WTC11 (cell line): ENCODE measurements at regions not wholly inside any gene's neighbourhood (a gene's known extent, or its start where the extent isn't known, plus 50 kb on each side); places are given as distances from the start of the nearest gene placed in this dataset.

Experiments
- ATAC-seq: fragments of 200-7000 bp; cut with Tn5 transposase; 2 replicates; pipeline ENCODE4 v1.10.0; 2021; ENCODE audit warnings: mild to moderate bottlenecking, moderate library complexity
- CTCF ChIA-PET: fragments of 300-600 bp; sonication (Branson Sonifier 250); formaldehyde crosslinking; loops from one replicate; lab custom pipeline; 2021; ENCODE audit warnings: antibody characterized with exemption; lab: Charles Lee
- POLR2A ChIA-PET: fragments of 350-600 bp; sonication (Branson Sonifier 250); formaldehyde crosslinking; loops from one replicate; lab custom pipeline; 2021; ENCODE audit warnings: antibody characterized with exemption; lab: Charles Lee
- DNase-seq: peaks from one replicate; pipeline ENCODE4 v3.0.0; 2021; ENCODE audit warnings: low spot score
- H3K27ac Mint-ChIP-seq: 2 replicates; pipeline ENCODE4 v1.8.0; 2021; ENCODE audit warnings: mixed read lengths
- H3K27me3 Mint-ChIP-seq: 2 replicates; pipeline ENCODE4 v1.8.0; 2021; ENCODE audit warnings: low read depth, mild to moderate bottlenecking, moderate library complexity, mixed read lengths
- H3K36me3 Mint-ChIP-seq: 2 replicates; pipeline ENCODE4 v1.8.0; 2021; ENCODE audit warnings: mixed read lengths
- H3K4me1 Mint-ChIP-seq: 2 replicates; pipeline ENCODE4 v1.8.0; 2022; ENCODE audit warnings: mixed read lengths
- H3K4me3 Mint-ChIP-seq: 2 replicates; pipeline ENCODE4 v1.8.0; 2021; ENCODE audit warnings: mild to moderate bottlenecking, moderate library complexity, mixed read lengths
- H3K9me3 Mint-ChIP-seq: 2 replicates; pipeline ENCODE4 v1.8.0; 2021; ENCODE audit warnings: mixed read lengths
- ARID4B ChIP-seq: sonication (generic); formaldehyde crosslinking; IDR thresholded peaks from 2 replicates; pipeline ENCODE4 v1.8.0; 2023; ENCODE audit warnings: missing genetic modification reagents, mild to moderate bottlenecking, borderline replicate concordance
- ATF2 ChIP-seq: sonication (generic); formaldehyde crosslinking; IDR thresholded peaks from 2 replicates; pipeline ENCODE4 v1.8.1; 2022; ENCODE audit warnings: low read depth, missing genetic modification reagents, borderline replicate concordance
- CTCF ChIP-seq: fragments of 200-600 bp; IDR thresholded peaks from 2 replicates; pipeline ENCODE4 v1.8.0; 2022; ENCODE audit warnings: antibody characterized with exemption
- ERG ChIP-seq: fragments of 250-450 bp; sonication (Bioruptor Pico); IDR thresholded peaks from 2 replicates; pipeline ENCODE4 v1.8.0; 2021; ENCODE audit warnings: mild to moderate bottlenecking
- ESRRA ChIP-seq: sonication (generic); formaldehyde crosslinking; IDR thresholded peaks from 2 replicates; pipeline ENCODE4 v1.8.1; 2022; ENCODE audit warnings: mild to moderate bottlenecking, missing genetic modification reagents, borderline replicate concordance
- FOXK1 ChIP-seq: sonication (generic); formaldehyde crosslinking; IDR thresholded peaks from 2 replicates; pipeline ENCODE4 v1.8.0; 2022; ENCODE audit warnings: mild to moderate bottlenecking, moderate library complexity, missing genetic modification reagents
- FOXP4 ChIP-seq: sonication (generic); formaldehyde crosslinking; IDR thresholded peaks from 2 replicates; pipeline ENCODE4 v1.8.0; 2022; ENCODE audit warnings: mild to moderate bottlenecking, missing genetic modification reagents
- HMGXB4 ChIP-seq: sonication (generic); formaldehyde crosslinking; IDR thresholded peaks from 2 replicates; pipeline ENCODE4 v1.8.1; 2023; ENCODE audit warnings: mild to moderate bottlenecking, moderate library complexity, missing genetic modification reagents
- IRF1 ChIP-seq: sonication (generic); formaldehyde crosslinking; IDR thresholded peaks from 2 replicates; pipeline ENCODE4 v1.8.0; 2023; ENCODE audit warnings: missing genetic modification reagents
- JUN ChIP-seq: sonication (generic); formaldehyde crosslinking; IDR thresholded peaks from 2 replicates; pipeline ENCODE4 v1.8.0; 2023; ENCODE audit warnings: mild to moderate bottlenecking, missing genetic modification reagents
- NFYB ChIP-seq: sonication (generic); formaldehyde crosslinking; conservative IDR thresholded peaks from 2 replicates; pipeline ENCODE4 v1.8.0; 2022; ENCODE audit warnings: low read depth, missing genetic modification reagents
- SMAD3 ChIP-seq: sonication (generic); formaldehyde crosslinking; IDR thresholded peaks from 2 replicates; pipeline ENCODE4 v1.8.0; 2022; ENCODE audit warnings: missing genetic modification reagents, mild to moderate bottlenecking, borderline replicate concordance
- SOX15 ChIP-seq: fragments of 250-450 bp; sonication (Bioruptor Pico); IDR thresholded peaks from 2 replicates; pipeline ENCODE4 v1.9.0; 2021; ENCODE audit warnings: mild to moderate bottlenecking
- TEAD1 ChIP-seq: sonication (generic); formaldehyde crosslinking; IDR thresholded peaks from 2 replicates; pipeline ENCODE4 v1.8.0; 2022; ENCODE audit warnings: mild to moderate bottlenecking, missing genetic modification reagents
- ZBTB21 ChIP-seq: sonication (generic); formaldehyde crosslinking; IDR thresholded peaks from 2 replicates; pipeline ENCODE4 v1.8.1; 2023; ENCODE audit warnings: mild to moderate bottlenecking, missing genetic modification reagents, borderline replicate concordance
- ZNF317 ChIP-seq: sonication (generic); formaldehyde crosslinking; IDR thresholded peaks from 2 replicates; pipeline ENCODE4 v1.8.1; 2023; ENCODE audit warnings: low read depth, mild to moderate bottlenecking, moderate library complexity, missing genetic modification reagents, borderline replicate concordance
- ZNF512 ChIP-seq: sonication (generic); formaldehyde crosslinking; IDR thresholded peaks from 2 replicates; pipeline ENCODE4 v1.8.1; 2022; ENCODE audit warnings: missing genetic modification reagents, borderline replicate concordance

GRCh38 chr15:37819191-37819590 is 115.2 kb upstream of the TMCO5A start:
- no peak overlapping the region for H3K27ac Mint-ChIP-seq
- DNase-seq (no peak), ATAC-seq (no peak)
- no peaks in the 10 kb centered on the region for H3K27me3 Mint-ChIP-seq
- POLR2A ChIA-PET: no interaction called here
- TF ChIP-seq FOXP4 (CRISPR knock-in tag) (no peak), HMGXB4 (CRISPR knock-in tag) (no peak), NFYB (CRISPR knock-in tag) (no peak), ZNF317 (no peak)
- no peaks in the 10 kb centered on the region for H3K4me1 Mint-ChIP-seq
- H3K9me3 Mint-ChIP-seq: no peaks in the 10 kb centered on the region
- CTCF ChIA-PET: interaction anchor here (0.9 kb wide), 1 partner anchor 61 kb away, joined by 3 read pairs; no protein-coding TSS in a partner anchor
- no peaks in the 10 kb centered on the region for H3K36me3 Mint-ChIP-seq
- no peak overlapping the region for H3K4me3 Mint-ChIP-seq

GRCh38 chr15:37820380-37821128 is 113.9 kb upstream of the TMCO5A start:
- Mint-ChIP-seq H3K27me3 (no peaks in the 10 kb centered on the region), H3K9me3 (no peaks in the 10 kb centered on the region), H3K4me3 (no peak overlapping the region), H3K27ac (no peak overlapping the region), H3K4me1 (no peaks in the 10 kb centered on the region), H3K36me3 (no peaks in the 10 kb centered on the region)
- ChIA-PET POLR2A (no interaction called here), CTCF (no interaction called here)
- ATAC-seq (no peak), DNase-seq (no peak)
- TF ChIP-seq CTCF (no peak), ESRRA (CRISPR knock-in tag) (no peak), TEAD1 (CRISPR knock-in tag) (no peak), FOXK1 (CRISPR knock-in tag) (no peak), ZBTB21 (no peak), ERG (CRISPR knock-in tag) (no peak), SMAD3 (CRISPR knock-in tag) (no peak), SOX15 (no peak), ATF2 (CRISPR knock-in tag) (no peak), IRF1 (CRISPR knock-in tag) (no peak), ZNF512 (CRISPR knock-in tag) (no peak), JUN (no peak), ARID4B (CRISPR knock-in tag) (no peak)
